NCI-H1417 treated with DMSO at 0.1 percent for 48 hours (cell line): ENCODE measurements at regions not wholly inside any gene's neighbourhood (a gene's known extent, or its start where the extent isn't known, plus 50 kb on each side); places are given as distances from the start of the nearest gene placed in this dataset.

Source experiments
- DNase-seq: peaks from one replicate; lab custom pipeline; 2025; lab: John Stamatoyannopoulos, UW

DNA sequence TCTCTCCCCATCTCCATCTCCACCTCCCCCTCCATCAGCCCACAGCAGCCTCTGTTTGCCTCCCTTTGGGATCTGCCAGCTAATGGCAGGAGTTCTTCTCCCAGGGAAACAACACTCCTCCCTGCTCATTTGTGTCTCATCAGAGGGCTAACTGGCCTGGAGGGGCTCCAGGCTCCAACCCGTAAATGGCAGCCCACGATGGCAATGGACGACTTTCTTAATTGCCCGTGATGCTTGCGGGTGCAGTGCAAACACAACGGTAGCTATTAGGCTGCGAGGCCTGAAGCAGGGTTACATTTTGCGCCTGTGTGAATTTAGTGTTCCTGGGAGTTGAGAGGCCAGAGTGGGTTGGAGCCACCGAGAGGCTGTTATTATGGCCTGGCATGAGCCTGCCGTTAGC lies 285.1 kb downstream of the TNS1 start:
- DNase-seq, result no peak

DNA sequence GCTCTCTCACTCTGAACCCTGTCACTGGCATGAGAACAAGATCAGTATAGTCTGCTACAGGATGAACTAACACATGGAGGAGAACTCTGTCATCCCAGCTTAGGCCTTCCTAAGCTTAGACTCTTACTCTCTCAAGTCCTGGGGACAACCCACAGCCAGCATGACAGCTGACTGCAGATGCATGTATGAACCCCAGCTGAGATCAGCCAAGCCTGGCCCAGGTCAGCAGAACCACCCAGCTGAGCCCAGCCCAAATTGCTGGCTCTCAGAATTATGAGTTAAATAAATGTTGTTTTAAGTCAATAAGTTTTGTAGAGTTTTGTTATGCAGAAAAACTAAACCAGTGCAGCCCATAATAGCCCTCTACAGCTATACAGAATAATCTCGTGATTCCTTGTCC lies 287.3 kb downstream of the TNS1 start:
- DNase-seq, result no peak

DNA sequence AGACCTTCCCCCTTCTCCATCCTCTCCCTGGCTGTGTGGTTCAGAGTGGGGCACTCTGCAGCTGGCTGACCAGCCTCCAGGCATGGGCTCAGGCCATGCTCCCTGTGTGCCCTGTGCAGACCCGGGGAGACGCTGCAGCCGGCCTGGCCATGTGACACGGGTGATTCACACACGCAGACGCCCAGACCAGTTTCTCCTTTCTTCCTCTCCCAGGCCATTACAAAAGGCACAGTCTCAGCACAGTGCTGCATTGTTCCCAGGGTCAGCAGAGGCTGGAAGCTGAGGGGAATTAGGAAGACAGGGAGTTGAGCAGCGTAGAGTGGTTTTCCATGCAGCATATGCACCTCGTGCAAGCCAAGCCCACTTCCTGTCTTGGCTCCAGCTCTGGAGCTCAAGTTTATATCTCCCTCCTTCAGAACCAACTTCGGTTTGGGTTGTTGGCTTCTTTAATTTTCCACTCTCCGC lies 288.5 kb downstream of the TNS1 start:
- DNase-seq, result no peak

DNA sequence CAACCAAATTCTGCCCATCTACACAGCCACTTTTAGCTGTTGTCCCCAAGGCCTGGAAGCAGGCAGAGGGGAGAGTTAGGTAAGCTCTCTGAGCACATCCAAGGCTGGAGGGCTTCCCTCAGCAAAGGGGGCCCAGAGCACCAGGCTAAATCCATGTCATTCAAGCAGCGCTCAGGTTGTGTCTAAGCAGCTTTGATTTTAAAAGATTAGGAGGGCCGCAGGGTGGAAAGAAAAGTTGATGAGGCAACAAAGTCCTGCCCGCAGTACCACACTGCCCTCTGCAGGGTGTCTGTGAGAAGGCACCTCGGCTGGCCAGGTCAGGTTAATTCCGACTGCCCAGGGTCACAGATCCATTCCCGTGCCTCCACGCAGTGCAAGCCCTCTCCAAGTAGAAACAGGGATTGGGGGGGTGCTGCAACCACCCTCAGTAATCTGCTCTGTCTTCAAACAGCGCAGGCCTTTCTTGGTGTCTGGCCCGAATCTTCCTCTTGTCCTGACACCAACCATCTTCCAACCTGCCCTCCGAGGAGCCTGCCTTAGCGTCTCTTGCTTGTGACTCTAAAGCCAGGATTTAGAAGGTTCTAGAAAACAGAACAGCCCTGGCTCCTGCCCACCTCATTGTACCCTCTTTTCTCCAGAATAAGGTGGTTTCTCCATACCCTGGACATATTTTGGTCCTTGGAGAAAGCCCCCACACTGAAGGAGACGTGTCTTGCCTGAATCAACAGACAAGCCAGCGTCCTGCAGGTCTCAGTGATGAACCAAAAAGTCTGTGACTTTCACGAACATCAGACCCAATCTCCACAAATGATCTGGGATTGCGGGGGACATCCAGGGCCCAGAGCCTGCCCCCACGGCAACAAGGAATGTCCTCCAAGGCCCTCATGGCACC lies 289.2 kb downstream of the TNS1 start:
- no peak for DNase-seq

DNA sequence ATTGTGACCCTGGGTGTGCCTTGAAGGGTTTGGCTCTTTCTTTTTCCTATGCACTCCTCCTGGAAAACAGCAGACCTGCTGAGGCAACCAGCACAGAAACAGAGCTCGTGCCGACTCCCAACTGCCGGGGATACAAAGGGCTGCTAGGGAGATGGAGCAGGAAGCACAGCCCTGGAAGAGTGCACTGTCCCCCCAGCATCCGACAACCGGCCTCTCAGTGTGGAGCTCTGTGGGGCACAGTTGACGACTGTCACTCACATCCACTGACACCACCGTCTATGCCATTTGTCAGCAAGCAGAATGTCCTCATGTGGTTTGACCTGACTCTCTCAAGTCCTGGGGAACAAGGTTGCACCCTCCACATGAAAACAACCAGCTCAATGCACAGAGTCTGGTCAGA lies 290.4 kb downstream of the TNS1 start:
- no peak for DNase-seq

DNA sequence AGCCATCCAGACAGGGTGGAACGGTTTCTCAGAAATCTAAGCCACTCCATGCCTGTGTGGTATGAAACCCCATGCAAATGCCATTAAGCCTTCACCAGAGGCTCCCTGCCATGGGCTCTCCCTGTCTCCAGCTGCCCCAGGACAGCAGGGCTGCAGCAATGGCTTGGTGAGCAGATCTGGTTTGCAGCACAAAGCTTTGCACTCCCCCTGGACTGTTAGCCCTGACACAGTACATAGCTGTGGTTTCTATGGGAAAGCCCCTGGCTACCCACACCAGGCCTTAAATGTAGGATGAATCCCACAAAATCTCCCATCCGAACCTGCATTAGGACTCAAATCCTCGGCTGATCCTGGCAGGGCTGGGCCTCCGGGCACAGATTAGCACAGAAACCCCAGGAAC lies 291.6 kb downstream of the TNS1 start:
- DNase-seq, result no peak

DNA sequence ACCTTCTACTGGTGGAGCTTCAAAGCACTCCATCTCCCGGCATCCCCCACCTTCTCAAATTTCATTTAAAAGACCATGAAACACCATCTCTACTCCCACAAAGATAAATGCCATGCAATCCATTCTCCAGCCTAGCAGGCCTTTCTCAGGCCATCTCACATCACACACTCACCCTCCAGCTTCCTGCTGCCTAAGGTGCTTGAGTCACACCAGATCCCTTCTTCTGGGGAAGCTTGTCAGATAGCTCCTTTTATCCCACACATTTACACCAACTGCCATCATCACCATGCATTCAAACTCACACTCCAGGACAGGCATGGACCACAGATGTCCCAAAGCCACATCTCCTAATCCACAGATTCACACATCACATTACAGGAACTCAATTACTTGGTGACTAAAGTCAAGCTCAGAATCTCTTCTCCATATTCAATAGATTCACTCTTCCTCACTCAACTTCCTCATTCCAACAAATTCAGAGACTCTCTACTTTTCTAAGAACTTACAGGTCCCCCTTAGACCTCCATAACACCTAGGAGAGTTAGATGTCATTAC lies 292.5 kb downstream of the TNS1 start:
- no peak for DNase-seq

DNA sequence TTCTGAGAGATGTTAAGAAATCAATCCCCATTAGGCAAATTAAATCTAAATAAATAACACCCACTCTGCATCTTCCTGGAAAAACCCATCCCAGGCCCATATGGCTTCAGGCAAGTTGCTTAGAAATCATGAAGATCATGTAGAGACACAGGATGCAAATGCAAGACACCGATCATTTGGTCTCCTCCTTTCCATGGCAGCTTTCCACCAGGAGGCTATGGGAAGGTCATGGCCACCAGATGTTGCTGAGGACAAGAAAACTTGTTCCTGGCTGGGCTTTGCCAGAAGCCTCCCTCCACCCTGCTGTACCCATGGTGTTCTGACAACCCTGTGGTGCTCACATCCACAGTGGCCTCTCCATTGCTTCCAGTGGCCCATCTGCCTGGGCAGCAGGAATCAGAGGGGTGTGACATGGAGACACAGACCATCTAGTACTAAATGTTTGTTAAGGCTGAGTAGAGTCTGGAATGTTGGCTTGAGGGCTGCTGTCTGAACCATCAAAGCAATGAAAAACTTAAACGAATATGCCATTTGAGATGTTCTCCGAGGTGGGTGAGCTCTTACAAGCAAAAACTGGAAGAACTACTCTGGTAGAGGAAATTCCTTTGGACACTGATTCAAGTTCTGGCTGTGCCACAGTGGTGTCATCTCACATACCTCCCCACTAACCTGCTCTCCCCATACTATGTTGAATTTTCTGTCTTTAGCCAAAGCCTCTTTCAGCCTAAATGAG lies 293.2 kb downstream of the TNS1 start:
- DNase-seq, result no peak

DNA sequence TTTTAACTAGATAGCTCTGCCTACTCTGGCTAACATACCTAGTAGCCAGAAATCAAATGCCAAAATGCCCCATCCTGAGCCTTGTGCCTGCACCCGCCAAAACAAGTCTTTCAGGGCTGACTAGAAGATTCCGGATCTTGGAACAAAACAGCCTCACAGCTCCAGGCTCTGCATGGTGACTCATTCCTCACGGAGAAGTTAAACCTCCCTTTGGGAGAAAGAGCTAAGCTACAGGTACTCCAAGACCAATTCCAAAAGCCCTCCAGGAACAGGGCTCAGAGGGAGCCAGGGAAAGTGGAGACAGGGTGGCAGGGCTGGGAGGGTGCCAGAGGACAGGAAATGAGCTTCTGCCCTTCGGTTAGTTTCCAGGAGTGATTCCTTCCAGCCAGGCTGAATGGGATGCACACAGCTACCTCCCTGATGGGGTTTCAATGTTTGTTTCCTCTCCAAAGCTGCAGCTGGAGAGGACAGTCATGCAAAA lies 295.6 kb downstream of the TNS1 start:
- no peak for DNase-seq

DNA sequence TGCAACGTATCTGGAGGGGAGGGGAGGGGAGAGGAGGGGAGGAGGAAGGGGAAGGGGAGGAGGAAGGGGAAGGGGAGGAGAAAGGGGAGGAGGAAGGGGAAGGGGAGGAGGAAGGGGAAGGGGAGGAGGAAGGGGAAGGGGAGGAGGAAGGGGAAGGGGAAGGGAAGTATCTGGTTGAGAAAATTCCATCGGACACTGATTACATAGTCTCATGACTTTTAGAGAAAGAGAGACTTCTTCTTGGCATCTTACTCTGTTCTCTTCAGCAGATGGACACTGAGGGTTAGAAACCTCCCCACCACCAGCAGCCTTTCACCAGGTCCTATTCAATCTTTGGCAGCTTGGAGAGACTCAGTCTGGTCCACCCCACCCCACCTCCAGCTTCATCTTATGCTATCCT lies 296.3 kb downstream of the TNS1 start:
- no peak for DNase-seq

DNA sequence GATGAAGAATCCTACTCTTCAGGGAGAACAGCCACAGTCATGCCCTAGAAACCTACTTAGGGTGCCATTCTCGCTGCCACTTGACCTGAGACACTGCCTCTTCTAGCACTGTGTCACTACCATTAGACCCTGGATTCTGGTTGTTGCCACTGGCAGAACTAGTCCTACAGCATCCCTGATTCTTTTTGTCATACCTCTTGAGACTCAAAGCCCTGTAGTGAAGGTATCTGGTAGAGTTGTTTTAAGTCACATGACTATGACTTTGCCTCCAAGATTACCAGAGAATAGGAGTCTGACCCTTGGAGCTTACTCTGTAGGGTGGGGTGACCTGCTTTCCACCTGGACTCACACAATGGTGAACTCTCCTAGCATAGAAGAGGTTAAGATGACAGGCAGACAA lies 296.7 kb downstream of the TNS1 start:
- DNase-seq, result no peak

DNA sequence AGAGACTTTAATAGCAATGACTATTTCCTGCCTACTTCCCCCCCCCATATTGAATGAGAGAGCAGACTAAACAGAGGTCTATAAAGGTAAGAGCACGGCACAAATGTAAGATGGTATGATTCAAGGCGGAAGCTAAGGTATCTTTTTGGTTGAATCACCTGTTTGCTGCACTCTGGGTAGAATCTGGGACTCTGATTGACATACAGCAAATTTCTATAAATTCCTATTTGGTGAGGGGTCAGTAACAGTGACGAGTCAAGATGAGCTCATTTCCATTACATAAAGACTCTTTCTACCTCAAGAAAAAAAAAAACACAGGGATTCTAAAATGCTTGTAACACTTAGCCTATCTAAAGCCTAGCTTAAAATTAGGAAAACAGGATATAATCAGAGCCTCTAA lies 297.3 kb downstream of the TNS1 start:
- no peak for DNase-seq

DNA sequence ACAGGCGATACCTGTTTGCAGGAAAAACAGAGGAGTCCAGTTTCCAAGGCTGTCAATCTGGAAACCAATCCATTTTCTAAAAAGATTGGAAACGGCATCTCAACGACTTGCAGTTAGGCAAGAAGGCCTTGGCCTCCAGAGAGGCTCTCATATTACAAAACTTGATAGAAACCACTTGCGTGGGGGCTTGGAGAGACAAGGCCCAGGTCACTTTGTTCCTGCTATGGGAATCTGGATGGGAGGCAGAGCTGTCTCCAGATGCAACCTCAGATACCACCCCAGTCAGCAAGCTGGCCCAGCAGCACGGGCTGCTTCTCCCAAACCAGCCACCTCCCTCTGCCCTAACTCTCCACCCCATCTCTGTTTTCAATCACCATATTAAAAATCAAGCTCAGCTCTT lies 298.8 kb downstream of the TNS1 start:
- no peak for DNase-seq

DNA sequence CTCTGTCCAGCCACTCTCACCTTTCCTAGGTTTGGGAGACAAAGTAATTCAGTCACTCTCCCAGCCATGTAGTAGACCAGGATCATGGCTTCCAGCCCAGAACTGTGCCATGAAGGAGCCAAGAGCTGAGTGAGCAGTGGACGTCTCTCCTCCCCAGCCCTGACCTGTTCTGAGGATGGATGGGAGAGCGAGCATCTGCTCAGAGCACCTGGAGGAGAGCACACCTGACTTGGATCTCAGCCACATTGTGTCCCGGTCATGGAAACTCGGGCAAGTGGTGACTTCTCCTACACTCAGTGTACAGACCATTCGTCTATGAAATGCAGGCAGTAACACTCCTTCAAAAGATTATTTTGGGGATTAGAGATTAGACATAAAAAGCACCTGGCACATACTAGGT lies 299.7 kb downstream of the TNS1 start:
- no peak for DNase-seq

DNA sequence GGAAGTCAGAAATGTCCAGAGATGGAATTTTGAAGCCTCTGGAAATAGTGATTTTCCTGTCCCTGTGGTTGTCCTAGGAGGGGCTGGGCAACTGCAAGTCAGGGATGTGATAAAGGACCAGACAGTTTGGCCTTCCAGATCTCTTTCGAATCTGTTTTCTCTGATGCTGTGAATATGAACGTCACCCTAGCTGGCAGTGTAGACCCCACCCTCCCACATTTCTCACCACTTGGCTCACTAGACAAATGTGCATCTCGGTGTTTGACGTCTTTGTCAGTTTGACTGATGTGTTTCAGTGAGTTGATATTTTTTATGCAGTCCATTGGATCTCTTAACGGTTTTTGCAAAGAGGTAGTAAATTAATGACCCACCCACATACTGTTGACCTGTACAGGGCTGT lies 301.2 kb downstream of the TNS1 start:
- no peak for DNase-seq

DNA sequence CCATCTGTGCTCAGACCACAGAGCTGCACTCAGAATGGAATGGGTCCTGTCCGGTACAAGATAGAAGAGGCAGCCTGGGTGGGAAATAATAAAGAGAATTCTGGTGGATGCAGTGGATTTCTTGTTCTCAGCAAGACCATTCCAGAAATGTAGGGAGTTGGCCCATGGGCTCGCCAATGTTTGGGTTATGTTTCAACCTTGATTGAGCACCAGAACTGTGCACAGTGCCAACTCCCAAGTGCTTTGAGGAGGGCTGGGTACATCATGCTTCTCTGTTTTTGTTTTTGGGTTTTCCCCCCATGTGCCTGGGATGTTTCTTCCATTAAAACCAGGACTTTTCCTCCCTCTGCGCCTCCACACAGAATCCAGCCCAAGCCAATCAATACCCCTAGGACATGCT lies 304.1 kb downstream of the TNS1 start:
- no peak for DNase-seq

DNA sequence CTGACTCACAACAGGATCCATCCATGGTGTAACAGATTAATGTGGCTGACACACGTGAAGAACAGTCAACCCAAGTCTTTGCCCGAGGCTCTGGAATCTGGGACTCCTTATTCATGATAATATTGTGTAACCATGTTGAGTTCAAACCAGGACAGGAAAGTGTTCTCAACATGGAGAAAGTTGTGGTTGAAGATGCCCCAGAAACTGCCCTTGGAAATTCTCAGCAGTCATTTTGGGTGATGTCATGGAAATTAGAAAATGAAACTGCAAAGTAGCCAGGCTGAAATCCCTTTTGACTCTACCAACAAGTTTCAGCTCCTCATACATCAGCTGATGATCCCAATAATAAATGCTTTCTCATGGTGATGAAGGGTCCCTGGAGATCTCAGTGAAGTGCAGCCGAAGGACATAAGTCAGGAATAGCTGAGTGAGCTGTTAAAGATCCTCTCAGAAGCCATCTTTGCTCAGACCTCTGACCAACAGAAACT lies 307.7 kb downstream of the TNS1 start:
- no peak for DNase-seq

DNA sequence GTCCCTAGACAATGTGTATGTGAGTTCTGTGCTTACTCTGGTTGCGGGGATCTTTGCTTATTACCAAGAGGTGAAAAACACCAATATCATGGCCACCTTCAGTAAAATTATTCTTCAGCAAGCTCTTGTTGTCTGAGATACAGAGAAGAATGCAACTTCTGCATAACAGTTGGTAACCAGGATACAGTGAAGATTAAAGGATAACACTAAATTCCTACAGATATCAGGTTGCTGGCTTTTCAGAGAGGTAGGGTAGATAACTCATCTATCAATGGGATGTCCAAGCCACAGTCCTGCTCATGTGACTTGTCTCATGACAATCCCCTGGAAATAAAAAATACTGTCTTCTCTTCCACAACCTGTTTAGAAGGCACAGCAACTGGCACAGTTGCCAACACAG lies 308.5 kb downstream of the TNS1 start:
- DNase-seq, result no peak

DNA sequence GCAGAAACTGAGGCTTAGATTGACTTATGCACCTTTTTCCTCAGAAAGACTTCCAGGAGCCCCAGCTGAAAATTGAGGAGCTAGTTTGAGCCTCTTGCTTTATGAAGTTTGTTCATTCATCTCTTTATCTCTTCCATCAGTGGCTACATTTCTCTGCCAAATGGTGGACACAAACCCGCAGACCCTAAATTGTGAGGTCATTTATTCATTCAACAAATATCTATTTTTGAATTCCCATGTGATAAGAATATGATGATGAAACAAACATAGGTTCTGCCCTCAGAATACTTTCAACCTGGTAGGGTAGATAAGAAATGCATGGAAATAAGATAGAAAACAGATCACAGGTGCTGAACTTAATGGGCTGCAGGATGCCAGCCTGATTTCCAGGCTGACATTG lies 309.4 kb downstream of the TNS1 start:
- DNase-seq, result no peak

DNA sequence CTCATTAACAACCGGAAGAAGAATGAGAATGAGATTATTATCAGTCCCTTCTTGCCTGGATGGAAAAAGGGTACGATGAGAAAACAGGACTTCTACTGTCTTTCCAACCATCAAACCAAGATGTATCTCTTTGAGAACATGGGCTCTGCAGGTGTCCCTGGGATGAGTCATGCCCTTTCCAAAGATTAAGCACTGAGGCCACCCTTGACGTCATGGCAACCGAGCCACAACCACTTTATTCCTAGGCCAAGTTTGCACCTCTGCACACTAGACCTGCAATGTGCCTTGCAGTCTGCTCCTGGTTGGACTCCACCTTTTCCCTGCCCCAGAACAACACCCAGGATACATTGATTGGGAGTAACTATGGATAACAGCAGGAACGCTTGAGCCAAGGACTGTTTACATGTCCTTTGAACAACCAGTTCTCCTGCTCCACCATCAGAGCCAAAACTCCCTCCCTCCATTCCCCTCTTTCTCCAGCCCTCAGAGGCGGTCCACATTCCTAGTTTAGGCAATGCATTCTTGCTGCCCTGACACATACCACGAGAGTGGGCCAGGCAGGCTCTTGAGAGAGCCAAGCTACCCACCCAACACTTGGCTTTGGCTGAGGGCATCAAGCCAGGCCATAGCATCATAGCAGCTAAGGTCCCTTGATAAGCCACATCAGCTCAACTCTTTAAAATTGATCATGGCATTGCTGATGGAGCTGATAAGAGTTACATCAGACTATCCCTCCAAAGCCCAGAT lies 310.7 kb downstream of the TNS1 start:
- DNase-seq, result no peak

DNA sequence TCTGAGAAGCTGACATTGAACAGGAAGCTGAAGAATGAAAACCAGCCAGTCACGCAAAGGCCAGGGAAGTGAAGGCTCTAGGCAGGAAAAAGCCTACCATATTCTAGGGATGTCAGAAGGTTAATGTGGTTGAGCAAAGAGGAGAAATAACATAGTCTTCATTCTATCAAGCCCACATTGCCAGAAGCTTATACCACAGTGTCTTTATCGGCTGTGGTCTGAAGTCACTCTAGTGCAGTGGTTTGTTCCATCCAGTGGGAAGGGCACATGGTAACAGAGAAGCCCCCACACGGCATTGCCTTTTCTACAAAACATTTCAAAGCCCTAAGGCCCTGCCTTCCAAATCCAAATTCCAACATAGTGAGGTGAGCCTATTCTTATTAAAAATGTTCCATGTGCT lies 311.3 kb downstream of the TNS1 start:
- DNase-seq, result no peak

DNA sequence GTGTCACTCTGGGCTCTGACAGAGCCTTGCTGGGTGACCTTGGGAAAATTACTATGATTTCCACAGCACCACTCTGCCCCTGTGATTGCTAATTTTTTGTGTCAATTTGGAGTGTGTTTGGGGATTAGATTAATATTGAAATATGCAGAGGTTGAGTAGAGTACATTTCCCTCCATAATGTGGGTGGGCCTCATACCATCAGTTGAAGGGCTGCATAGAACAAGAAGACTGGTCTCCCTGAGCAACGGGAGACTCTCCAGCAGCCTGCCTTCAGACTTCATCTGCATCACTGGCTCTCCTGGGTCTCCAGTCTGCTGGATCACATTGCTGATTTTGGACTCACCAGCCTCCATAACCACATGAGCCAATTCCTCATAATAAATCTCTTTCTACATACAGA lies 313.7 kb downstream of the TNS1 start:
- DNase-seq, result no peak
